GM08714 (cell line): ENCODE measurements at regions not wholly inside any gene's neighbourhood (a gene's known extent, or its start where the extent isn't known, plus 50 kb on each side); places are given as distances from the start of the nearest gene placed in this dataset.
"Not testable (repeated sequence)": the region's sequence is repeated elsewhere in the genome, so short reads cannot be mapped to it uniquely, and the experiment has no call there.

Source experiments
- H3K4me3 ChIP-seq: fragments of 200-500 bp; sonication (Bioruptor generic); 2 replicates; pipeline ENCODE4 v1.5.1; 2014; ENCODE audit warnings: mild to moderate bottlenecking, low read length, inconsistent platforms
- ZNF274 ChIP-seq: IDR thresholded peaks from 2 replicates; pipeline ENCODE4 v1.6.1; 2012; ENCODE audit warnings: mild to moderate bottlenecking, low read depth, low read length

GRCh38 chr12:9543341-9543740 lies 64.4 kb downstream of the KLRB1 start:
- H3K4me3 ChIP-seq = not testable (repeated sequence)

DNA sequence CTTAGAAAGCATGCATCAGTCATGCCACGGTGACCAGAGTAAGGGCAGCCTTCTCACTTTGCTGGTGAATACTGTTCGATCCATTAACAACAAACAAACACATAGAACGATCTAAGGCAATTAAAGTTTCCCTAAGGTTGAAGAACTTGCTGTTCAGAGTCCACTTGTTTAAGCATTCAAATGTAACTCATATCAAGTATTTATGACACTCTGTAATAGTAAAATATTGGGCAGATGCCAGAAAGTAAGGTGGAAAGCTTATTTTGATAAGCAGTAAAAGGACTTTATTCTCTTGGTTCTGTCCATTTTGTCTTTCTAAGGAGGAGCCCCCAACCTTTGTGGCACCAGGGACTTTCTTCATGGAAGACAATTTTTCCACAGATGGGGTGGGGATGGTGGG lies 64.9 kb downstream of the KLRB1 start:
- H3K4me3 ChIP-seq = not testable (repeated sequence)

DNA sequence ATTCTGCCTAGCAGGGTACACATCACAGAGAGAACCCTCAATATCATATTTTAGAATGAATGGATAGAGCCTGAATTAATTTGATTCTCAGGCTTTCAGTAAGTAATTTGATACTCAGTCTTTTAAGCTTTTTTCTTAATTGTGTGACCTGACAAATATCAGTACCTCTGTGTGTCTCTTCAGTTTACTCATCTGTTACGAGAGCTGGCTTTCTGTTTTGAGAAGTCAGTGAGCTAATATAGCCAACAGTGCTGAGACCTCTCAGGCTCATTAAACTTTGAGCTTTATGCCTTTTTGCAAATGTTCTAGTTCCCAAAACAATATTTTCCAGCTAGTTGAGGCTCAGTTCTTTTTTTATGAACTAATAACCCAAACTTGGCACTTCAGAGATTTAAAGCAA lies 91.8 kb downstream of the KLRB1 start:
- H3K4me3 ChIP-seq = not testable (repeated sequence)

GRCh38 chr12:9512695-9513094 lies 95.0 kb downstream of the KLRB1 start:
- not testable (repeated sequence) for H3K4me3 ChIP-seq

- not testable (repeated sequence) for H3K4me3 ChIP-seq
Measured at GRCh38 chr12:9510392-9511011, 97.2 kb downstream of the KLRB1 start.

DNA sequence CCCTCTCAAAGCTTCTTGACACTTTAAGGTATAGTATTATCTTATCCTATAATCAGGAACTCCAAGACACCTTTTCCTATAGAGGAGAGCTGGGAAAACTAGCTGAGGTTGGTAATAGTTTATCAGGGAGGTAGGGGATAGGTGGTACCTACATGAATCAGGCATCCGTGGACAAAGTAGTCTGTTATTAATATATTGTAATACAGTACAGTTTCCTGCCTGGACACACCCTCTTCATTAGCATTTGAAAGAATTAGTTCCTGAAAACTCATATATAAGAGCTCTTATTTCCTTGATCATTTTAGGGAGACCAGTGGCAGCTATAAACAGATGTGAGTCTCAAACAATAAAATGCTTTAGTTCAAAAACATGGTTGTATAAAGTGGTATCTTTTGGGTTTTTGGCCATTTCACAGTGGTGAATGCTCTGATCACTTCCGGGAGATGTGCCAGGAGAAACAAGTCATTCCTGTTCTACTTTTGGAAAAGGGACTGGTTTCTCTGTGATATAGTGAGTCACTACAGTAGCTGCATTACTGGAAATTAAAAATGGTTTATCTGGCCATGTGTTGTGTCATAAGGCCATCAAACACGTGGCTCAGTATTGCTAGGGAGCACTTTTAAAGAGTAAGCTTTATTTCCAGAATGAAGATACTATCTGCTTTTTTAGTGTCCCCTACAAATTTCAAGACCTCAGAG lies 98.1 kb downstream of the KLRB1 start:
- TF ChIP-seq ZNF274 = no peak
- H3K4me3 ChIP-seq = no peak overlapping the region

DNA sequence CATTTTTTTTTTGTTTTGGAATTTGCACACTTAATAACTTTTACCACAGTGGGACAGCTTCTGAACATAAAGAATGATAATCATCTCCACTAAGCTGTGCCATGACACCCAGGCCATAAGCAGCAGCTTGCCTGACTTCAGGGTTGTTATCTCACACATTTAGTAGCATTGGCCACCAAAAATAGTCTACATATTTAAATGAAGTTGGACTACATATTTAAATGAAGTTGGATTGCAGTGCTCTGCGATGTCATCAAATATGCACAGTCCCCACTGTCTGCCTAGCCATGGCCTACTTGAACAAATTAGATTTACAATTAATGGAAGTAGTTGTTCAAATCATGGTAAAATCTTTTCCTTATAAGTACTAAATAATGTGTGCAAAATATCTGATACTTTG lies 101.0 kb downstream of the KLRB1 start:
- H3K4me3 ChIP-seq = no peak overlapping the region
- TF ChIP-seq ZNF274 = no peak

DNA sequence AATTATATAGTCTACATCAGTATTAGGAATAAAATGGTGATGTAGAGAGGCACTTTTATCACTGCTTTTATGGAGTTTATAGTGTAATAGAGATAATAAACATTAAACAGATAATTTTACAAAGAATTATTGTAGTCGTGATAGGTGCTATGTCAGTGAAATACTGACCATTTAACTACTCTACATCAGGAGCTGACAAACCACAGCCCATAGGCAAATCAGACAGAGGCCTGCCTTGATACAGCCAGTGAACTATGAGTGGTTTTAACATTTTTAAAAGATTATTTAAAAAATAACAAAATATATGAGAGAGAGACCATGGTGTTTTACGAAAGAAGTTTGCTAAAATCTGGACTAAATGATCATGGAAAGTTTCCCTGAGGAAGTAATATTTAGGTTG lies 104.3 kb downstream of the KLRB1 start:
- not testable (repeated sequence) for H3K4me3 ChIP-seq

DNA sequence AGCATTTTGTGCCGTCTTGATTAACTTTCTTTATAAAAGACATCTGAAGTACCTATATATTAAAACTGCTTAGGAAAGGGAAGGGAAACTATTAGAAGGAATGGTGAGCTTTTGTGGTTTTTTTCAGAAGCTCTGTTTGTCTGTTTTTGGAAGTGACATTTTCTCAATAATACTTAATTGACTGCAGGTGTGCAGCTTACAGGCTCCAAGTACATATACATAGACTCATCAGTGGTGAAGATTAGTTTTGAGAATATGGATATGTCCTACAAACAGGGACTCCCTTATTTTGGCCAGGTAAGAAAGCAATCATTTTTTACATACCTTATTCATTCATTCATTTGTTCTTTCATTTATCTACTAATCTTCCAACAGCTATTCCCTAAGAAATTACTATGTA lies 104.9 kb downstream of the KLRB1 start:
- not testable (repeated sequence) for H3K4me3 ChIP-seq

DNA sequence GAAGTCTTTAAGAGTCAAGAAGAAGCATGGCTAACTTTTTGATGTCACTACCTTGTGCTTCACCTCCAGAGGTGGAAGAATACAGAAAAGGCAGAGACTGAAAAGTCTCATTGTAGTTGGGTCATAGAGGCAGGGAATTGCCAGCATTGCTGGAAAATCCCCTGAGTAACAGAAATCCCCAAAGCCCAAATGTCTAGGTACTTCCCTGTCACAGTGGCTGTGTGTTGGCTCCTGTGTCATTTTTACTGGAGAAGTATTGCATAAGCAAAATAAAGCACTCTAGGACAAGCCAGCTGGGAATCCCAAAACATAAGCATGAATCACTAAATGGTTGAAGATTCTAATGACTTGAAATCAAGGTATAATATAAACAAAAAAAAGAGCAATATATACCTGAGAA lies 114.4 kb downstream of the KLRB1 start:
- H3K4me3 ChIP-seq = not testable (repeated sequence)

GRCh38 chr12:9481289-9481688 lies 126.4 kb downstream of the KLRB1 start:
- not testable (repeated sequence) for H3K4me3 ChIP-seq

- H3K4me3 ChIP-seq = not testable (repeated sequence)
Measured at GRCh38 chr12:9474197-9474596, 133.5 kb downstream of the KLRB1 start.

DNA sequence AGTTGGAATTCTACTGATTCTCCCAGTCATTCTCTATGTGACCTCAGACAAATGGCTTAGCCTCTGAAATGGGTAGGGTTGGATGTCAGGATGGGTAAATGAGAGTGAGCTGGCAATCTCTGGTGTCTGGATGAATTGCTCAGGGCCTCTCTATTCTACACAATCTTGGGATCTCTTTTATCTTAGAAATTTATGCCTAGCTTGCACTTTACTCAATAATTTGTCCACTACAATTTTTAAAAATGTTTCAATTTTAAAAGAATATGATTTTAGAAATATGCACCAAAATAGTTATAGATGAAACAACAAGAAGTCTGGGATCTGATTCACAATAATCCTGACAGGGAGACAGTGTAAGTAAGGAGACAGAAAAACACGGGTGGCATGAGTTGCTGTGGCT lies 134.1 kb downstream of the KLRB1 start:
- not testable (repeated sequence) for H3K4me3 ChIP-seq

GRCh38 chr12:9471501-9471900 lies 136.2 kb downstream of the KLRB1 start:
- not testable (repeated sequence) for H3K4me3 ChIP-seq

DNA sequence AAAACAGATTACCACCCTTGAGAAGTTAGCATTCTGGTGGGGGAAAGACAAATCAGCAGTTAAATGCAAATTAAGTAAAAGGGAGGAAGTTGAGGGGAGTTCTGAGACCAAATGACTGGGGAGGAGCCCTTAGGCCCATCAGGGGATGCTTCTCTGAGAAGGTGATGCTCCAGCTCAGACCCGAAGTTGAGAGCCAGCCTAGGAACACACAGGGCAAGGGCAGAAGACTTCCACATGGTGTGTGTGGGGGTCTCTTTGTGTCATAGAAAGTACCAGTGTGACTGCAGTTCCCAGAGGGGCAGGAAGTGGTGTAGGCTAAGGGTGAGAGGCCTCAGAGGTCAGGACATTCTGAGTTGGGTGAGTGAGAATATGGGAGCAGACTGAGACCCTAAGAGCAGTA lies 137.3 kb downstream of the KLRB1 start:
- H3K4me3 ChIP-seq = not testable (repeated sequence)

- H3K4me3 ChIP-seq = not testable (repeated sequence)
Measured at GRCh38 chr12:9469956-9470355, 137.8 kb downstream of the KLRB1 start.

DNA sequence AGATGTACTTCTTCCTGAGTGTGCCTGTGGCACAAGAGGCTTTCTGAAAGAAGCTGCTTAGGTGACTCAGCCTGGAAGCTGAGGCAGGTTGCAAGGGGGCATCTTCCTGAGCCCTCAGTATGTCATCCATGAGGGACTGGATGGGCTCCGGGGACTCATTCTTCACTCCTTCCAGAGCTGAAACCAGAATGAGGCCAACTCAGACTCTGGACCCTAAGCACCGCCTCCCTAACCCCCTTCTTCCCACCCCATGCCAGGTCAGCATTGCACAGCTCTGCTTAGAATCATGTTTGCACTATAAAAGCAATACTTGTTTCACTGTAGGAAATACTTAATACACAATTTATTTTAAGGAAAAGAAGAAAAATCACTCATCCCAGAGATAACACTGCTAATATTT lies 138.3 kb downstream of the KLRB1 start:
- H3K4me3 ChIP-seq = not testable (repeated sequence)

DNA sequence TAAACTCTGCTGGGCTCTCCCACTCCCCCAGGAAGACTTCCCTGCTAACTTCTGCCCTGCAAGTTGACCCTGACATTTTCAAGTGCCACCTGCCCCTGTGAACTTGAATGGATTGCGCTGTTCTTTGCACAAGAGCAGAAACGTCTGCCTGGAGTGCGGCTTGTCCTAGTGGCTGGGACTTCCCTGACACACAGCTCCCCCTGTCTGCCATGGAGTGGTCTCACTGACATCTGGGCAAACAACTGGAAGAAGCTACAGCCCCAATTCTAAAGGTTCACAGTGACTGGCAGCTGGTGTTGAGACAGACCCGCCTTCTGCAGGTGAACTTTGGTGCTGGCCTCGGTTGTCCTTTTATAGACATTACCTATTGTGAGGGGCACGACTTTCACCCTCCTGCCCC lies 138.7 kb downstream of the KLRB1 start:
- H3K4me3 ChIP-seq = not testable (repeated sequence)

GRCh38 chr12:9468144-9468543 lies 139.6 kb downstream of the KLRB1 start:
- not testable (repeated sequence) for H3K4me3 ChIP-seq
